IMR-90 (cell line): ENCODE measurements at regions not wholly inside any gene's neighbourhood (a gene's known extent, or its start where the extent isn't known, plus 50 kb on each side); places are given as distances from the start of the nearest gene placed in this dataset.

Experiments used
- ATAC-seq: fragments of 200-7000 bp; cut with Tn5 transposase; 2 replicates; pipeline ENCODE4 v1.9.1; 2020; ENCODE audit warnings: low read depth, mild to moderate bottlenecking, moderate library complexity
- BruUV-seq: library from RNA; stranded (reverse); fragments of 400-500 nt; replicated peaks from 2 replicates; lab custom pipeline; 2021; lab: Mats Ljungman, UMichigan
- CTCF ChIA-PET: fragments of 300-600 bp; formaldehyde crosslinking; extraction: SDS; loops from one replicate; lab custom pipeline; 2021; ENCODE audit warnings: antibody characterized with exemption; lab: Yijun Ruan, JAX
- POLR2A ChIA-PET: fragments of 300-600 bp; sonication (Branson Sonifier 250); formaldehyde crosslinking; loops from one replicate; lab custom pipeline; 2022; ENCODE audit warnings: antibody characterized with exemption; ENCODE audit not compliant: unreplicated experiment; lab: Charles Lee
- DNase-seq: peaks from one replicate; pipeline ENCODE4 v3.0.0; 2013
- H2AFZ ChIP-seq: replicated peaks from 2 replicates; pipeline ENCODE3; 2013; ENCODE audit warnings: low read length, mild to moderate bottlenecking; ENCODE audit not compliant: poor library complexity
- H2AK5ac ChIP-seq: 2 replicates; pipeline ENCODE4 v1.6.1; 2013; ENCODE audit warnings: low read depth, low read length, inconsistent platforms
- H2AK9ac ChIP-seq: replicated peaks from 2 replicates; pipeline ENCODE3; 2013; ENCODE audit warnings: mild to moderate bottlenecking, low read depth, low read length, moderate library complexity; ENCODE audit not compliant: poor library complexity
- H2BK120ac ChIP-seq: 2 replicates; pipeline ENCODE4 v1.6.1; 2013; ENCODE audit warnings: low read depth, low read length, inconsistent platforms
- H2BK15ac ChIP-seq: 3 replicates; pipeline ENCODE4 v1.6.1; 2013; ENCODE audit warnings: low read depth, low read length, inconsistent platforms
- H2BK20ac ChIP-seq: 2 replicates; pipeline ENCODE4 v1.6.1; 2013; ENCODE audit warnings: low read depth, mild to moderate bottlenecking, inconsistent platforms, low read length, moderate library complexity
- H2BK5ac ChIP-seq: 2 replicates; pipeline ENCODE4 v1.6.1; 2013; ENCODE audit warnings: mild to moderate bottlenecking, low read depth, low read length, inconsistent platforms; ENCODE audit not compliant: poor library complexity, severe bottlenecking
- H3K14ac ChIP-seq: replicated peaks from 2 replicates; pipeline ENCODE4 v1.6.1; 2013; ENCODE audit warnings: low read depth, low read length, inconsistent platforms
- H3K18ac ChIP-seq: 2 replicates; pipeline ENCODE4 v1.6.1; 2013; ENCODE audit warnings: low read depth, low read length, control low read depth
- H3K23ac ChIP-seq: 2 replicates; pipeline ENCODE4 v1.6.1; 2013; ENCODE audit warnings: low read depth, low read length, inconsistent platforms
- H3K27ac ChIP-seq: 2 replicates; pipeline ENCODE4 v1.5.1; 2013; ENCODE audit warnings: mild to moderate bottlenecking, control low read depth, low read length; ENCODE audit not compliant: insufficient read depth
- H3K27me3 ChIP-seq: 2 replicates; pipeline ENCODE4 v1.6.1; 2013; ENCODE audit warnings: low read length; ENCODE audit not compliant: control insufficient read depth, insufficient read depth
- H3K36me3 ChIP-seq: 2 replicates; pipeline ENCODE4 v1.6.1; 2013; ENCODE audit warnings: low read length, mixed read lengths; ENCODE audit not compliant: control insufficient read depth, insufficient read depth
- H3K4ac ChIP-seq: 2 replicates; pipeline ENCODE4 v1.6.1; 2013; ENCODE audit warnings: low read depth, low read length, inconsistent platforms
- H3K4me1 ChIP-seq: 2 replicates; pipeline ENCODE4 v1.6.1; 2013; ENCODE audit warnings: low read length, mixed read lengths; ENCODE audit not compliant: control insufficient read depth, insufficient read depth
- H3K4me2 ChIP-seq: 2 replicates; pipeline ENCODE4 v1.6.1; 2013; ENCODE audit warnings: low read depth, mild to moderate bottlenecking, control low read depth, low read length, moderate library complexity
- H3K4me3 ChIP-seq: 2 replicates; pipeline ENCODE4 v1.5.1; 2013; ENCODE audit warnings: low read depth, mild to moderate bottlenecking, control low read depth, low read length, moderate library complexity; ENCODE audit not compliant: insufficient read depth
- H3K56ac ChIP-seq: 2 replicates; pipeline ENCODE4 v1.6.1; 2013; ENCODE audit warnings: low read length, inconsistent platforms; ENCODE audit not compliant: insufficient read depth; ENCODE audit errors: extremely low read depth
- H3K79me1 ChIP-seq, 2 experiments: 2 replicates each; pipeline ENCODE4 v1.6.1; 2013; ENCODE audit warnings: low read length in 2 of 2, inconsistent platforms in 1 of 2, low read depth in 1 of 2
- H3K9ac ChIP-seq: 2 replicates; pipeline ENCODE4 v1.6.1; 2013; ENCODE audit warnings: low read depth, low read length, control low read depth
- H3K9me1 ChIP-seq: 2 replicates; pipeline ENCODE4 v1.6.1; 2013; ENCODE audit warnings: low read length, inconsistent platforms; ENCODE audit not compliant: insufficient read depth
- H3K9me3 ChIP-seq: 2 replicates; pipeline ENCODE4 v1.6.1; 2013; ENCODE audit warnings: low read length; ENCODE audit not compliant: control insufficient read depth, insufficient read depth
- H4K20me1 ChIP-seq: 2 replicates; pipeline ENCODE4 v1.6.1; 2013; ENCODE audit warnings: low read length, inconsistent platforms; ENCODE audit not compliant: insufficient read depth
- H4K5ac ChIP-seq: 2 replicates; pipeline ENCODE4 v1.6.1; 2013; ENCODE audit warnings: mild to moderate bottlenecking, low read depth, low read length, control low read depth
- H4K8ac ChIP-seq, 2 experiments: 2 replicates each; pipeline ENCODE4 v1.6.1; 2013; ENCODE audit warnings: low read depth in 2 of 2, low read length in 2 of 2, control low read depth in 1 of 2, inconsistent platforms in 1 of 2
- H4K91ac ChIP-seq: 2 replicates; pipeline ENCODE4 v1.6.1; 2013; ENCODE audit warnings: low read depth, low read length, inconsistent platforms; ENCODE audit not compliant: insufficient read depth
- BHLHE40 ChIP-seq: fragments of 150-350 bp; IDR thresholded peaks from 2 replicates; pipeline ENCODE4 v1.6.1; 2016; ENCODE audit warnings: mild to moderate bottlenecking, low read depth, low read length
- CEBPB ChIP-seq: IDR thresholded peaks from 2 replicates; pipeline ENCODE4 v1.6.1; 2012; ENCODE audit warnings: low read depth, low read length, improper control_type of control experiment
- CHD1 ChIP-seq: IDR thresholded peaks from 2 replicates; pipeline ENCODE4 v1.6.1; 2012; ENCODE audit warnings: low read depth, low read length, improper control_type of control experiment
- FOS ChIP-seq: fragments of 150-350 bp; IDR thresholded peaks from 2 replicates; pipeline ENCODE4 v1.6.1; 2016; ENCODE audit warnings: low read depth, low read length
- MAFK ChIP-seq: IDR thresholded peaks from 2 replicates; pipeline ENCODE4 v1.6.1; 2012; ENCODE audit warnings: low read depth, low read length, improper control_type of control experiment
- MAZ ChIP-seq: IDR thresholded peaks from 2 replicates; pipeline ENCODE4 v1.6.1; 2012; ENCODE audit warnings: low read depth, mild to moderate bottlenecking, low read length, improper control_type of control experiment, moderate library complexity, borderline replicate concordance
- MXI1 ChIP-seq: IDR thresholded peaks from 2 replicates; pipeline ENCODE4 v1.6.1; 2012; ENCODE audit warnings: low read depth, mild to moderate bottlenecking, low read length, moderate library complexity, borderline replicate concordance
- NFE2L2 ChIP-seq: fragments of 150-350 bp; IDR thresholded peaks from 2 replicates; pipeline ENCODE4 v1.6.1; 2016; ENCODE audit warnings: low read depth, mild to moderate bottlenecking, low read length
- POLR2A ChIP-seq: IDR thresholded peaks from 2 replicates; pipeline ENCODE4 v1.6.1; 2012; ENCODE audit warnings: mild to moderate bottlenecking, low read depth, low read length
- RAD21 ChIP-seq: IDR thresholded peaks from 2 replicates; pipeline ENCODE4 v1.6.1; 2012; ENCODE audit warnings: low read length, improper control_type of control experiment
- RCOR1 ChIP-seq: IDR thresholded peaks from 2 replicates; pipeline ENCODE4 v1.6.1; 2012; ENCODE audit warnings: mild to moderate bottlenecking, low read length, improper control_type of control experiment; ENCODE audit not compliant: insufficient replicate concordance
- RFX5 ChIP-seq: IDR thresholded peaks from 2 replicates; pipeline ENCODE4 v1.8.0; 2012; ENCODE audit warnings: low read depth, mild to moderate bottlenecking, low read length, moderate library complexity
- SMC3 ChIP-seq: fragments of 150-350 bp; IDR thresholded peaks from 2 replicates; pipeline ENCODE4 v1.6.1; 2016; ENCODE audit warnings: low read depth, mild to moderate bottlenecking, antibody characterized with exemption, low read length, moderate library complexity
- WGBS, 2 experiments: methylation state at CpG; one replicate each; pipeline versions ENCODE4 v1.1.5 to v1.1.7; 2013; ENCODE audit warnings: missing lambda C conversion rate in 2 of 2; ENCODE audit not compliant: insufficient read length in 1 of 2; ENCODE audit errors: extremely low coverage in 2 of 2; 5-methylcytosine and 5-hydroxymethylcytosine counted together
- dilution Hi-C: fragments of 300-500 bp; cut with HindIII; formaldehyde crosslinking; loops from one replicate; pipeline ENCODE4 v1.14.3; 2018; ENCODE audit warnings: low sequenced_read_pairs; ENCODE audit not compliant: unreplicated experiment
- in situ Hi-C: fragments of 300-500 bp; cut with MboI; formaldehyde crosslinking; loops from 3 replicates; pipeline ENCODE4 v1.14.3; 2019; ENCODE audit warnings: low sequenced_read_pairs, inconsistent platforms, mixed read lengths
- intact Hi-C: fragments of 100-400 bp; cut with micrococcal nuclease; formaldehyde crosslinking; loops from 2 replicates; pipeline ENCODE4 v1.10.0; 2022
- TF ChIP-seq, protein P1 (sequence below): conservative IDR thresholded peaks from 2 replicates; pipeline ENCODE4 v1.5.1; 2012; ENCODE audit warnings: mild to moderate bottlenecking, low read depth, low read length, improper control_type of control experiment
- TF ChIP-seq, protein P2 (sequence below): fragments of 150-350 bp; IDR thresholded peaks from 2 replicates; pipeline ENCODE4 v1.6.1; 2017; ENCODE audit warnings: mild to moderate bottlenecking, antibody characterized with exemption, low read length, low read depth
- TF ChIP-seq, protein P3 (sequence below): fragments of 150-350 bp; IDR thresholded peaks from 2 replicates; pipeline ENCODE4 v1.6.1; 2016; ENCODE audit warnings: low read depth, mild to moderate bottlenecking, low read length, moderate library complexity, borderline replicate concordance

DNA sequence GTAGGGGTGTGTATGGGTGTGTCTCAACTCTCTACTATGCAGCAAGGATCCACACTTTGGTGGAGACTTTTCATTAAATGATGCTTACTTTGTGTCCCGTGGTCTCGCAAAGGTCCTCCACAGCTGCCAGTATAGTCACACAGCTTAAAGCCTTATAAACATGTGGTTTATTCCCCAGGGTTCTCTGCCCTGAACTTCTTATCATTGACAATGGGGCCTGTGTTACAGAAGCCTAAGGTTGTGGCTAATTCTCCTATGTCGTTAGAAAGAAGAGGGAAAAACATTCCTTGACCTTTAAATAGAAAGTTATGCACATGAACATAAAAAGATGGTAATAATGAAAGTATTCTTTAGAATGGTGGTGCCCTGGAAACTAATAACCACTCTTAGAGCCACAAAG lies 201.4 kb downstream of the INHBA start:
- no peak overlapping the region for H3K23ac ChIP-seq
- no peak overlapping the region for H3K18ac ChIP-seq
- H3K4me3 ChIP-seq, result no peak overlapping the region
- WGBS, 2 experiments, result no CpG with 5 or more reads among the region's 3 CpGs
- H3K9ac ChIP-seq, result no peak overlapping the region
- no peak overlapping the region for H3K27ac ChIP-seq
- no peak overlapping the region for H3K4ac ChIP-seq
- H3K9me3 ChIP-seq, result no peaks in the 10 kb centered on the region
- DNase-seq, result no peak
- no TSS peak for BruUV-seq
- no peaks in the 10 kb centered on the region for H3K27me3 ChIP-seq
- H4K8ac ChIP-seq, result no peak overlapping the region
- no peak overlapping the region for H2AK9ac ChIP-seq
- H3K56ac ChIP-seq, result no peak overlapping the region
- H3K9me1 ChIP-seq, result no peaks in the 10 kb centered on the region
- no peaks in the 10 kb centered on the region for H3K79me1 ChIP-seq
- no peaks in the 10 kb centered on the region for H4K20me1 ChIP-seq
- peaks cover 5% of the 10 kb centered on the region; the same call in 1 of the 2 replicates for H3K4me1 ChIP-seq
- ChIA-PET CTCF (no interaction called here), POLR2A (no interaction called here)
- H3K4me2 ChIP-seq, result no peak overlapping the region
- no peaks in the 10 kb centered on the region for H3K36me3 ChIP-seq
- no peak overlapping the region for H2BK15ac ChIP-seq
- no peak overlapping the region for H2AK5ac ChIP-seq
- no peak overlapping the region for H4K5ac ChIP-seq
- intact Hi-C loops, result no loop called here
- in situ Hi-C loops, result no loop called here
- no peak overlapping the region for H2AFZ ChIP-seq
- H2BK5ac ChIP-seq, result no peak overlapping the region
- dilution Hi-C loops, result no loop called here
- no peak overlapping the region for H2BK120ac ChIP-seq
- H4K91ac ChIP-seq, result no peak overlapping the region
- H3K14ac ChIP-seq, result no peak overlapping the region
- H2BK20ac ChIP-seq, result no peak overlapping the region
- ATAC-seq, result no peak
- no peak for TF ChIP-seq MAFK
- no peak for TF ChIP-seq FOS
- TF ChIP-seq BHLHE40, result no peak
- TF ChIP-seq CEBPB, result no peak
- no peak for TF ChIP-seq MAZ
- no peak for TF ChIP-seq RCOR1
- TF ChIP-seq MXI1, result no peak
- TF ChIP-seq, protein P1, sequence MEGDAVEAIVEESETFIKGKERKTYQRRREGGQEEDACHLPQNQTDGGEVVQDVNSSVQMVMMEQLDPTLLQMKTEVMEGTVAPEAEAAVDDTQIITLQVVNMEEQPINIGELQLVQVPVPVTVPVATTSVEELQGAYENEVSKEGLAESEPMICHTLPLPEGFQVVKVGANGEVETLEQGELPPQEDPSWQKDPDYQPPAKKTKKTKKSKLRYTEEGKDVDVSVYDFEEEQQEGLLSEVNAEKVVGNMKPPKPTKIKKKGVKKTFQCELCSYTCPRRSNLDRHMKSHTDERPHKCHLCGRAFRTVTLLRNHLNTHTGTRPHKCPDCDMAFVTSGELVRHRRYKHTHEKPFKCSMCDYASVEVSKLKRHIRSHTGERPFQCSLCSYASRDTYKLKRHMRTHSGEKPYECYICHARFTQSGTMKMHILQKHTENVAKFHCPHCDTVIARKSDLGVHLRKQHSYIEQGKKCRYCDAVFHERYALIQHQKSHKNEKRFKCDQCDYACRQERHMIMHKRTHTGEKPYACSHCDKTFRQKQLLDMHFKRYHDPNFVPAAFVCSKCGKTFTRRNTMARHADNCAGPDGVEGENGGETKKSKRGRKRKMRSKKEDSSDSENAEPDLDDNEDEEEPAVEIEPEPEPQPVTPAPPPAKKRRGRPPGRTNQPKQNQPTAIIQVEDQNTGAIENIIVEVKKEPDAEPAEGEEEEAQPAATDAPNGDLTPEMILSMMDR, result no peak
- TF ChIP-seq SMC3, result no peak
- TF ChIP-seq, protein P2, sequence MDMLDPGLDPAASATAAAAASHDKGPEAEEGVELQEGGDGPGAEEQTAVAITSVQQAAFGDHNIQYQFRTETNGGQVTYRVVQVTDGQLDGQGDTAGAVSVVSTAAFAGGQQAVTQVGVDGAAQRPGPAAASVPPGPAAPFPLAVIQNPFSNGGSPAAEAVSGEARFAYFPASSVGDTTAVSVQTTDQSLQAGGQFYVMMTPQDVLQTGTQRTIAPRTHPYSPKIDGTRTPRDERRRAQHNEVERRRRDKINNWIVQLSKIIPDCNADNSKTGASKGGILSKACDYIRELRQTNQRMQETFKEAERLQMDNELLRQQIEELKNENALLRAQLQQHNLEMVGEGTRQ, result no peak
- TF ChIP-seq POLR2A, result no peak
- TF ChIP-seq RAD21, result no peak
- no peak for TF ChIP-seq RFX5
- TF ChIP-seq NFE2L2, result no peak
- no peak for TF ChIP-seq CHD1
- TF ChIP-seq, protein P3, sequence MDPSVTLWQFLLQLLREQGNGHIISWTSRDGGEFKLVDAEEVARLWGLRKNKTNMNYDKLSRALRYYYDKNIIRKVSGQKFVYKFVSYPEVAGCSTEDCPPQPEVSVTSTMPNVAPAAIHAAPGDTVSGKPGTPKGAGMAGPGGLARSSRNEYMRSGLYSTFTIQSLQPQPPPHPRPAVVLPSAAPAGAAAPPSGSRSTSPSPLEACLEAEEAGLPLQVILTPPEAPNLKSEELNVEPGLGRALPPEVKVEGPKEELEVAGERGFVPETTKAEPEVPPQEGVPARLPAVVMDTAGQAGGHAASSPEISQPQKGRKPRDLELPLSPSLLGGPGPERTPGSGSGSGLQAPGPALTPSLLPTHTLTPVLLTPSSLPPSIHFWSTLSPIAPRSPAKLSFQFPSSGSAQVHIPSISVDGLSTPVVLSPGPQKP, result no peak
